K562 (cell line): ENCODE measurements at regions not wholly inside any gene's neighbourhood (a gene's known extent, or its start where the extent isn't known, plus 50 kb on each side); places are given as distances from the start of the nearest gene placed in this dataset.

ENCODE experiments used
- ATAC-seq: fragments of 200-7000 bp; cut with Tn5 transposase; 3 replicates; pipeline ENCODE4 v1.9.1; 2020; ENCODE audit warnings: moderate library complexity
- BruUV-seq: library from RNA; stranded (reverse); fragments of 400-500 nt; replicated peaks from 2 replicates; lab custom pipeline; 2021; lab: Mats Ljungman, UMichigan
- CTCF ChIA-PET: fragments of 300-600 bp; formaldehyde crosslinking; extraction: SDS; loops from one replicate; lab custom pipeline; 2021; ENCODE audit warnings: low intra/inter-chr PET ratio; lab: Yijun Ruan, JAX
- POLR2A ChIA-PET: fragments of 300-600, 350-650 bp; sonication (Branson Sonifier 250); formaldehyde crosslinking; extraction: SDS; loops from one replicate; lab custom pipeline; 2021; ENCODE audit warnings: antibody characterized with exemption, inconsistent platforms; lab: Yijun Ruan, JAX
- DNase-seq, 4 experiments: peaks; one replicate each; pipeline versions ENCODE4 v3.0.0 to v3.0.0-alpha.2; 2011 to 2018; ENCODE audit warnings: low spot score in 3 of 4, mixed read lengths in 3 of 4; ENCODE audit errors: extremely low read depth in 1 of 4
- FAIRE-seq: peaks from 2 replicates; lab custom pipeline; 2011; peaks lifted over from hg19 to GRCh38; lab: Jason Lieb, UNC
- H2AFZ ChIP-seq: 2 replicates; pipeline ENCODE4 v1.6.0; 2011; ENCODE audit warnings: low read depth, low read length, control low read depth, inconsistent platforms
- H3K27ac ChIP-seq: fragments of 200-600 bp; 3 replicates; pipeline ENCODE4 v1.8.0; 2011; ENCODE audit warnings: low read depth, mild to moderate bottlenecking, control low read depth, inconsistent platforms, low read length, moderate library complexity, mixed read lengths; ENCODE audit errors: extremely low read depth
- H3K27me3 ChIP-seq, 2 experiments: fragments of 300-600 bp in 1 of 2; 2 replicates in 1 of 2; 3 replicates in 1 of 2; pipeline versions ENCODE4 v1.6.0 to v1.8.0; 2011; ENCODE audit warnings: inconsistent platforms in 2 of 2, low read length in 2 of 2, mild to moderate bottlenecking in 1 of 2, mixed read lengths in 1 of 2, moderate library complexity in 1 of 2; ENCODE audit not compliant: control insufficient read depth in 2 of 2, insufficient read depth in 2 of 2
- H3K36me3 ChIP-seq: fragments of 300-600 bp; 3 replicates; pipeline ENCODE4 v1.8.0; 2011; ENCODE audit warnings: mild to moderate bottlenecking, low read length, inconsistent platforms; ENCODE audit not compliant: control insufficient read depth, insufficient read depth
- H3K4me1 ChIP-seq, 2 experiments: fragments of 200-600 bp in 1 of 2; replicated peaks in 1 of 2; 2 replicates in 1 of 2; 3 replicates in 1 of 2; pipeline versions ENCODE4 v1.5.1 to v1.8.0; 2011; ENCODE audit warnings: inconsistent platforms in 2 of 2, low read length in 2 of 2, mild to moderate bottlenecking in 1 of 2, mixed read lengths in 1 of 2, moderate library complexity in 1 of 2; ENCODE audit not compliant: control insufficient read depth in 2 of 2, insufficient read depth in 2 of 2
- H3K4me2 ChIP-seq: 2 replicates; pipeline ENCODE4 v1.6.1; 2011; ENCODE audit warnings: low read length, control low read depth, inconsistent platforms, mixed read lengths; ENCODE audit not compliant: insufficient read depth
- H3K4me3 ChIP-seq: fragments of 200-600 bp; sonication (generic), shearing (Covaris generic); 2 replicates; pipeline ENCODE4 v1.5.1; 2016; ENCODE audit warnings: control low read depth, inconsistent platforms
- H3K79me2 ChIP-seq: fragments of 200-600 bp; 3 replicates; pipeline ENCODE4 v1.8.0; 2011; ENCODE audit warnings: low read length, inconsistent platforms; ENCODE audit not compliant: control insufficient read depth, insufficient read depth
- H3K9ac ChIP-seq, 2 experiments: 2 replicates each; pipeline versions ENCODE4 v1.6.0 to v1.6.1; 2011; ENCODE audit warnings: low read depth in 2 of 2, low read length in 2 of 2, control low read depth in 1 of 2, inconsistent platforms in 1 of 2, mild to moderate bottlenecking in 1 of 2, mixed read lengths in 1 of 2; ENCODE audit not compliant: insufficient read depth in 1 of 2
- H3K9me1 ChIP-seq: one replicate; pipeline ENCODE4 v1.6.0; 2011; ENCODE audit warnings: inconsistent platforms, mild to moderate bottlenecking, low read length, moderate library complexity; ENCODE audit not compliant: control insufficient read depth, insufficient read depth
- H3K9me3 ChIP-seq: replicated peaks from 2 replicates; pipeline ENCODE4 v1.5.1; 2011; ENCODE audit warnings: low read depth, low read length, inconsistent platforms; ENCODE audit not compliant: control insufficient read depth, insufficient read depth
- H4K20me1 ChIP-seq: replicated peaks from 2 replicates; pipeline ENCODE4 v1.6.1; 2011; ENCODE audit warnings: low read length, inconsistent platforms, mixed read lengths; ENCODE audit not compliant: control insufficient read depth, insufficient read depth
- ELK1 ChIP-seq: sonication (generic); formaldehyde crosslinking; IDR thresholded peaks from 2 replicates; pipeline ENCODE4 v1.8.1; 2022; ENCODE audit warnings: missing genetic modification reagents
- FOXP4 ChIP-seq: sonication (generic); formaldehyde crosslinking; IDR thresholded peaks from 2 replicates; pipeline ENCODE4 v1.8.0; 2022; ENCODE audit warnings: mild to moderate bottlenecking, missing genetic modification reagents, borderline replicate concordance
- HES1 ChIP-seq: fragments of 450-650 bp; IDR thresholded peaks from 2 replicates; pipeline ENCODE4 v1.6.1; 2016; ENCODE audit warnings: low read depth, mild to moderate bottlenecking, moderate library complexity
- MBD2 ChIP-seq: sonication (generic); IDR thresholded peaks from 2 replicates; pipeline ENCODE4 v1.6.1; 2016; ENCODE audit warnings: low read depth, borderline replicate concordance
- NBN ChIP-seq: fragments of 450-650 bp; IDR thresholded peaks from 2 replicates; pipeline ENCODE4 v1.6.1; 2016; ENCODE audit warnings: low read depth, mild to moderate bottlenecking
- NR2F6 ChIP-seq: fragments of 450-650 bp; formaldehyde crosslinking; IDR thresholded peaks from 2 replicates; pipeline ENCODE4 v1.4.0; 2020; ENCODE audit warnings: mild to moderate bottlenecking
- SUPT5H ChIP-seq: fragments of 450-650 bp; IDR thresholded peaks from 2 replicates; pipeline ENCODE4 v1.6.1; 2016
- ZKSCAN1 ChIP-seq: fragments of 150-350 bp; IDR thresholded peaks from 2 replicates; pipeline ENCODE4 v1.6.1; 2016; ENCODE audit warnings: low read depth, low read length
- ZNF12 ChIP-seq: sonication (generic); formaldehyde crosslinking; IDR thresholded peaks from 2 replicates; pipeline ENCODE4 v1.4.0; 2020; ENCODE audit warnings: mild to moderate bottlenecking, missing genetic modification reagents
- ZNF140 ChIP-seq: fragments of 250-450 bp; sonication (Bioruptor Pico); IDR thresholded peaks from 2 replicates; pipeline ENCODE4 v1.8.0; 2021; ENCODE audit warnings: moderate library complexity, mild to moderate bottlenecking, inconsistent platforms
- WGBS: fragments of 100-300 bp; shearing (Covaris generic); methylation state at CpG from one replicate; pipeline ENCODE4 v1.1.6; 2016; ENCODE audit warnings: low coverage, mixed read lengths; ENCODE audit not compliant: insufficient coverage; ENCODE audit errors: missing lambda C conversion rate; 5-methylcytosine and 5-hydroxymethylcytosine counted together
- in situ Hi-C: fragments of 300-500 bp; cut with MboI; formaldehyde crosslinking; loops from 4 replicates; pipeline ENCODE4 v1.15.0; 2018; ENCODE audit warnings: inconsistent platforms, mixed read lengths
- intact Hi-C: fragments of 100-400 bp; cut with micrococcal nuclease; formaldehyde crosslinking; loops from 2 replicates; pipeline ENCODE4 v1.14.2; 2022
- TF ChIP-seq, protein P1 (sequence below): fragments of 250-450 bp; sonication (Bioruptor Pico); IDR thresholded peaks from 2 replicates; pipeline ENCODE4 v1.4.0; 2020
- TF ChIP-seq, protein P2 (sequence below): fragments of 250-450 bp; sonication (Bioruptor Pico); IDR thresholded peaks from 2 replicates; pipeline ENCODE4 v1.9.0; 2021; ENCODE audit warnings: mild to moderate bottlenecking
- TF ChIP-seq, protein P3 (sequence below): fragments of 250-450 bp; sonication (Bioruptor Pico); IDR thresholded peaks from 2 replicates; pipeline ENCODE4 v1.5.1; 2021; ENCODE audit warnings: mild to moderate bottlenecking

DNA sequence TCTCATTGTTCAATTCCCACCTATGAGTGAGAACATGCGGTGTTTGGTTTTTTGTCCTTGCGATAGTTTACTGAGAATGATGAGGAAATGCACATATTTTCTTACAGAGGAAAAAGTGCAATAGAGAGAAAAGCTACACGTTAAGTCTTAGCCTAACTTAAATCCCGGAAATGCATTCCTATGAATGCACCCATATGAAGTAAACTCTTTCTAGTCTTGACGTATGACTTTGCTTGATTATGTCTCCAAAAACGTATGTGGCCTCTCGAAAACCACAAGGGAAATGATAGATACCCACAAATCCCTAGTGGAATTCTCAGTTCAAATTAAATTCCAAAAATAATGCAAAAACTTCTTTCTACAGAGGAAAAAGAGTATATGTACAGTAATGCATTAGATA is 90.7 kb upstream of the SASH1 start (continued):
- TF ChIP-seq ZNF12 (no peak), ZKSCAN1 (no peak), MBD2 (no peak)

- H3K27ac ChIP-seq: no peak overlapping the region
- intact Hi-C loops: no loop called here
- no peak overlapping the region for H3K4me3 ChIP-seq
- no peak overlapping the region for H2AFZ ChIP-seq
- no peak for DNase-seq
- TF ChIP-seq FOXP4 (CRISPR knock-in tag) (no peak), HES1 (no peak), NBN (no peak), ZNF140 (CRISPR knock-in tag) (no peak), ZKSCAN1 (no peak), ELK1 (CRISPR knock-in tag) (no peak), NR2F6 (no peak), SUPT5H (no peak)
- TF ChIP-seq, protein P1, sequence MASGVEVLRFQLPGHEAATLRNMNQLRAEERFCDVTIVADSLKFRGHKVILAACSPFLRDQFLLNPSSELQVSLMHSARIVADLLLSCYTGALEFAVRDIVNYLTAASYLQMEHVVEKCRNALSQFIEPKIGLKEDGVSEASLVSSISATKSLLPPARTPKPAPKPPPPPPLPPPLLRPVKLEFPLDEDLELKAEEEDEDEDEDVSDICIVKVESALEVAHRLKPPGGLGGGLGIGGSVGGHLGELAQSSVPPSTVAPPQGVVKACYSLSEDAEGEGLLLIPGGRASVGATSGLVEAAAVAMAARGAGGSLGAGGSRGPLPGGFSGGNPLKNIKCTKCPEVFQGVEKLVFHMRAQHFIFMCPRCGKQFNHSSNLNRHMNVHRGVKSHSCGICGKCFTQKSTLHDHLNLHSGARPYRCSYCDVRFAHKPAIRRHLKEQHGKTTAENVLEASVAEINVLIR (CRISPR knock-in tag): no peak
- TF ChIP-seq, protein P2, sequence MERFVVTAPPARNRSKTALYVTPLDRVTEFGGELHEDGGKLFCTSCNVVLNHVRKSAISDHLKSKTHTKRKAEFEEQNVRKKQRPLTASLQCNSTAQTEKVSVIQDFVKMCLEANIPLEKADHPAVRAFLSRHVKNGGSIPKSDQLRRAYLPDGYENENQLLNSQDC: no peak
- TF ChIP-seq, protein P3, sequence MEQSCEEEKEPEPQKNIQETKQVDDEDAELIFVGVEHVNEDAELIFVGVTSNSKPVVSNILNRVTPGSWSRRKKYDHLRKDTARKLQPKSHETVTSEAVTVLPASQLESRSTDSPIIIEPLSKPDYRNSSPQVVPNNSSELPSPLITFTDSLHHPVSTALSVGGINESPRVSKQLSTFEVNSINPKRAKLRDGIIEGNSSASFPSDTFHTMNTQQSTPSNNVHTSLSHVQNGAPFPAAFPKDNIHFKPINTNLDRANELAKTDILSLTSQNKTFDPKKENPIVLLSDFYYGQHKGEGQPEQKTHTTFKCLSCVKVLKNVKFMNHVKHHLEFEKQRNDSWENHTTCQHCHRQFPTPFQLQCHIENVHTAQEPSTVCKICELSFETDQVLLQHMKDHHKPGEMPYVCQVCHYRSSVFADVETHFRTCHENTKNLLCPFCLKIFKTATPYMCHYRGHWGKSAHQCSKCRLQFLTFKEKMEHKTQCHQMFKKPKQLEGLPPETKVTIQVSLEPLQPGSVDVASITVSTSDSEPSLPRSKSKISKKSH (CRISPR knock-in tag): no peak
- TF ChIP-seq, all 486 proteins: peak for 0
- no peak overlapping the region for H3K9ac ChIP-seq
- no peaks in the 10 kb centered on the region for H4K20me1 ChIP-seq
- no TSS peak for BruUV-seq
- no peak overlapping the region for H3K4me2 ChIP-seq
- WGBS: 1% methylated on average over 6 of the region's 6 CpGs
- no peak for FAIRE-seq
- no peaks in the 10 kb centered on the region for H3K79me2 ChIP-seq
- in situ Hi-C loops: no loop called here
- ATAC-seq: no peak
- POLR2A ChIA-PET: interaction anchor here (1.1 kb wide), 1 partner anchor 13 kb away, joined by 3 read pairs; no protein-coding TSS in a partner anchor
- CTCF ChIA-PET: no interaction called here
- no peaks in the 10 kb centered on the region for H3K9me3 ChIP-seq
- H3K27me3 ChIP-seq: peaks cover 10 to 27% of the 10 kb centered on the region in 2 experiments
- no peaks in the 10 kb centered on the region for H3K4me1 ChIP-seq
- H3K36me3 ChIP-seq: no peaks in the 10 kb centered on the region
- no peaks in the 10 kb centered on the region for H3K9me1 ChIP-seq
Observed at GRCh38 chr6:148257810-148258209, 84.8 kb upstream of the SASH1 start.
